Endodermal cell (in vitro differentiated cells): ENCODE measurements at regions not wholly inside any gene's neighbourhood (a gene's known extent, or its start where the extent isn't known, plus 50 kb on each side); places are given as distances from the start of the nearest gene placed in this dataset.

Source experiments
- DNase-seq: peaks from one replicate; pipeline ENCODE4 v3.0.0-alpha.2; 2017
- H3K27ac ChIP-seq: 2 replicates; pipeline ENCODE4 v1.5.1; 2013; ENCODE audit warnings: mild to moderate bottlenecking, low read depth, low read length, moderate library complexity
- H3K27me3 ChIP-seq: 2 replicates; pipeline ENCODE4 v1.6.1; 2013; ENCODE audit warnings: mild to moderate bottlenecking, low read length, moderate library complexity; ENCODE audit not compliant: insufficient read depth, control insufficient read depth, poor library complexity, severe bottlenecking
- H3K36me3 ChIP-seq: 2 replicates; pipeline ENCODE4 v1.7.0; 2013; ENCODE audit warnings: mild to moderate bottlenecking, low read length, moderate library complexity; ENCODE audit not compliant: control insufficient read depth, insufficient read depth
- H3K4me1 ChIP-seq: one replicate; pipeline ENCODE4 v1.7.0; 2013; ENCODE audit warnings: low read length; ENCODE audit not compliant: control insufficient read depth, insufficient read depth
- H3K4me3 ChIP-seq: 2 replicates; pipeline ENCODE4 v1.5.1; 2013; ENCODE audit warnings: mild to moderate bottlenecking, low read length, moderate library complexity
- H3K9ac ChIP-seq: 2 replicates; pipeline ENCODE4 v1.6.1; 2013; ENCODE audit warnings: mild to moderate bottlenecking, low read length, moderate library complexity; ENCODE audit not compliant: poor library complexity, severe bottlenecking; ENCODE audit errors: extremely low read depth
- H3K9me3 ChIP-seq: 2 replicates; pipeline ENCODE4 v1.6.1; 2013; ENCODE audit warnings: mild to moderate bottlenecking, low read length, moderate library complexity; ENCODE audit not compliant: control insufficient read depth
- H3K27ac Mint-ChIP-seq: 2 replicates; pipeline ENCODE4 v1.8.0; 2020; ENCODE audit warnings: mixed read lengths
- H3K27me3 Mint-ChIP-seq: 2 replicates; pipeline ENCODE4 v1.8.0; 2021; ENCODE audit warnings: mild to moderate bottlenecking, mixed read lengths; ENCODE audit not compliant: insufficient read depth
- H3K36me3 Mint-ChIP-seq: 2 replicates; pipeline ENCODE4 v1.8.0; 2020; ENCODE audit warnings: low read depth, mixed read lengths
- H3K4me1 Mint-ChIP-seq: 2 replicates; pipeline ENCODE4 v1.8.0; 2020; ENCODE audit warnings: mixed read lengths
- H3K4me3 Mint-ChIP-seq: 2 replicates; pipeline ENCODE4 v1.8.0; 2020; ENCODE audit warnings: mild to moderate bottlenecking, moderate library complexity, mixed read lengths
- H3K9me3 Mint-ChIP-seq: 2 replicates; pipeline ENCODE4 v1.8.0; 2020; ENCODE audit warnings: mild to moderate bottlenecking, mixed read lengths
- CTCF ChIP-seq: fragments of 200-600 bp; sonication (generic); conservative IDR thresholded peaks from 2 replicates; pipeline ENCODE4 v1.5.0; 2021; ENCODE audit warnings: antibody characterized with exemption, mild to moderate bottlenecking
- WGBS, 2 experiments: methylation state at CpG; one replicate each; pipeline versions ENCODE4 v1.1.5 to v1.1.7; 2013; ENCODE audit warnings: missing lambda C conversion rate in 2 of 2, mixed read lengths in 1 of 2; ENCODE audit not compliant: insufficient coverage in 1 of 2, insufficient read length in 1 of 2; 5-methylcytosine and 5-hydroxymethylcytosine counted together

- no peaks in the 10 kb centered on the region for H3K36me3 Mint-ChIP-seq
These were observed 88.2 kb downstream of the MIS18A start for GRCh38 chr21:32190493-32191144.

GRCh38 chr21:32189688-32190483 is 89.0 kb downstream of the MIS18A start:
- H3K27ac ChIP-seq: no peak overlapping the region
- no peaks in the 10 kb centered on the region for H3K9me3 Mint-ChIP-seq
- H3K4me1 ChIP-seq: no peaks in the 10 kb centered on the region
- no peak overlapping the region for H3K9ac ChIP-seq
- TF ChIP-seq CTCF: no peak
- H3K36me3 Mint-ChIP-seq: no peaks in the 10 kb centered on the region
- 75 to 81% methylated on average over 4 to 5 of the region's 5 CpGs for WGBS, 2 experiments
- H3K4me3 Mint-ChIP-seq: no peak overlapping the region
- peaks cover 5% of the 10 kb centered on the region for H3K4me1 Mint-ChIP-seq
- H3K4me3 ChIP-seq: no peak overlapping the region
- peaks cover 2% of the 10 kb centered on the region for H3K27me3 Mint-ChIP-seq
- no peaks in the 10 kb centered on the region for H3K27me3 ChIP-seq
- no peak overlapping the region for H3K27ac Mint-ChIP-seq
- H3K36me3 ChIP-seq: no peaks in the 10 kb centered on the region
- H3K9me3 ChIP-seq: no peaks in the 10 kb centered on the region
- no peak for DNase-seq

More at GRCh38 chr21:32190493-32191144, 88.2 kb downstream of the MIS18A start:
- Mint-ChIP-seq H3K4me1 (peaks cover 4% of the 10 kb centered on the region), H3K27me3 (peaks cover 2% of the 10 kb centered on the region), H3K4me3 (no peak overlapping the region), H3K9me3 (no peaks in the 10 kb centered on the region), H3K27ac (no peak overlapping the region)
- WGBS, 2 experiments: 78 to 83% methylated on average over 5 to 9 of the region's 9 CpGs
- H3K9me3 ChIP-seq: no peaks in the 10 kb centered on the region
- H3K27me3 ChIP-seq: no peaks in the 10 kb centered on the region
- no peak for TF ChIP-seq CTCF
- H3K36me3 ChIP-seq: no peaks in the 10 kb centered on the region
- H3K9ac ChIP-seq: no peak overlapping the region
- DNase-seq: no peak
- no peak overlapping the region for H3K27ac ChIP-seq
- no peaks in the 10 kb centered on the region for H3K4me1 ChIP-seq
- no peak overlapping the region for H3K4me3 ChIP-seq

GRCh38 chr21:32186804-32187203 is 92.0 kb downstream of the MIS18A start:
- Histone ChIP-seq H3K36me3 (no peaks in the 10 kb centered on the region), H3K4me3 (no peak overlapping the region), H3K9ac (no peak overlapping the region), H3K27me3 (no peaks in the 10 kb centered on the region), H3K9me3 (no peaks in the 10 kb centered on the region), H3K27ac (peak overlapping the region; percentile 92), H3K4me1 (peaks cover 6% of the 10 kb centered on the region)
- no peak for TF ChIP-seq CTCF
- Mint-ChIP-seq H3K4me3 (no peak overlapping the region), H3K27me3 (peaks cover 2% of the 10 kb centered on the region), H3K36me3 (no peaks in the 10 kb centered on the region), H3K4me1 (peaks cover 19% of the 10 kb centered on the region), H3K9me3 (no peaks in the 10 kb centered on the region), H3K27ac (no peak overlapping the region)
- WGBS, 2 experiments: 69 to 86% methylated on average over 8 of the region's 8 CpGs
- DNase-seq: no peak
